GM12873 (cell line): ENCODE measurements at regions not wholly inside any gene's neighbourhood (a gene's known extent, or its start where the extent isn't known, plus 50 kb on each side); places are given as distances from the start of the nearest gene placed in this dataset.

Source experiments
- CTCF ChIP-seq: IDR thresholded peaks from 2 replicates; pipeline ENCODE4 v1.5.1; 2012; ENCODE audit warnings: low read depth, mild to moderate bottlenecking, moderate library complexity, low read length, control low read depth; ENCODE audit not compliant: insufficient read depth; ENCODE audit errors: missing control alignments

- TF ChIP-seq CTCF = no peak
Measured at GRCh38 chr11:34732831-34733230, 111.9 kb downstream of the EHF start.

- no peak for TF ChIP-seq CTCF
Measured at GRCh38 chr11:34731603-34732002, 110.7 kb downstream of the EHF start.

- no peak for TF ChIP-seq CTCF
Measured at GRCh38 chr11:34730544-34731295, 109.8 kb downstream of the EHF start.

GRCh38 chr11:34728609-34729008 is 107.7 kb downstream of the EHF start:
- TF ChIP-seq CTCF = no peak

- no peak for TF ChIP-seq CTCF
Measured at GRCh38 chr11:34727228-34727737, 106.4 kb downstream of the EHF start.

GRCh38 chr11:34724973-34725372 is 104.1 kb downstream of the EHF start:
- TF ChIP-seq CTCF = no peak

- TF ChIP-seq CTCF = no peak
Measured at GRCh38 chr11:34721646-34722045, 100.8 kb downstream of the EHF start.
